ENCODE measurements at regions not wholly inside any gene's neighbourhood (a gene's known extent, or its start where the extent isn't known, plus 50 kb on each side); places are given as distances from the start of the nearest gene placed in this dataset.

- TF ChIP-seq POLR2A (IDR thresholded peaks at IDR 0.05; ENCODE audit: low read depth, low read length) (no peak), POLR2AphosphoS5 (IDR thresholded peaks at IDR 0.05; ENCODE audit: low read depth, low read length) (no peak), SPI1 (IDR thresholded peaks at IDR 0.05; ENCODE audit: low read depth, low read length) (no peak), TAF1 (IDR thresholded peaks at IDR 0.05; ENCODE audit: low read depth, low read length) (no peak), POU2F2 (IDR thresholded peaks at IDR 0.05; ENCODE audit: low read depth, low read length) (no peak)
These were observed 206.3 kb downstream of the C12orf50 start for GRCh38 chr12:87822923-87823322.

All from GM12891 (cell line).